GM12865 (cell line): ENCODE measurements at regions not wholly inside any gene's neighbourhood (a gene's known extent, or its start where the extent isn't known, plus 50 kb on each side); places are given as distances from the start of the nearest gene placed in this dataset.

Source experiments
- DNase-seq: peaks from one replicate; pipeline ENCODE4 v3.0.0; 2010; ENCODE audit warnings: low read depth
- H3K4me3 ChIP-seq: 2 replicates; pipeline ENCODE4 v1.5.1; 2011; ENCODE audit warnings: mild to moderate bottlenecking, low read depth, low read length, control low read depth
- TF ChIP-seq, protein P1 (sequence below): IDR thresholded peaks from 2 replicates; pipeline ENCODE4 v1.5.1; 2011; ENCODE audit warnings: low read length, control low read depth, low read depth, inconsistent platforms; ENCODE audit not compliant: insufficient read depth; ENCODE audit errors: missing control alignments

DNA sequence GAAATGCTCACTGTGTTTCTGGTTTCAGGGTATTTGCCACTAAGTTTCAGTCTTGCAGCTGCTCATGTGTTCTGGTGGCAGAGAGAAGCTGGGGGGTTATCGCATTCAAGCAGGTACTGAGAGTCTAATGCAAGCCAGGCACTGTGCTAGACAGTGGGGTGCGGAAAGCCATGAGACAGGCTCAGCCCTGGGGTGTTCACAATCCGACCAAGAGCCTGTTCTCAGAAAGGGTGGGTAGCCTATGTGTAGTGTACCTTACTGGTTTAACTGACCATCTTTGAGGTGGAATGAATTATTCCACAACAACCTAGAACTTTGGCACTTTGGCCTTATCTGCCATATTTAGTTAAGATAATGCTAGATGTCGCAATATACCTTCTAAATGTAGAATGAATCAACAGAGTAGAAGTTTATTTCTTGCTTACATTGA is 55.3 kb upstream of the ROR1 start:
- no peak for DNase-seq
- TF ChIP-seq, protein P1, sequence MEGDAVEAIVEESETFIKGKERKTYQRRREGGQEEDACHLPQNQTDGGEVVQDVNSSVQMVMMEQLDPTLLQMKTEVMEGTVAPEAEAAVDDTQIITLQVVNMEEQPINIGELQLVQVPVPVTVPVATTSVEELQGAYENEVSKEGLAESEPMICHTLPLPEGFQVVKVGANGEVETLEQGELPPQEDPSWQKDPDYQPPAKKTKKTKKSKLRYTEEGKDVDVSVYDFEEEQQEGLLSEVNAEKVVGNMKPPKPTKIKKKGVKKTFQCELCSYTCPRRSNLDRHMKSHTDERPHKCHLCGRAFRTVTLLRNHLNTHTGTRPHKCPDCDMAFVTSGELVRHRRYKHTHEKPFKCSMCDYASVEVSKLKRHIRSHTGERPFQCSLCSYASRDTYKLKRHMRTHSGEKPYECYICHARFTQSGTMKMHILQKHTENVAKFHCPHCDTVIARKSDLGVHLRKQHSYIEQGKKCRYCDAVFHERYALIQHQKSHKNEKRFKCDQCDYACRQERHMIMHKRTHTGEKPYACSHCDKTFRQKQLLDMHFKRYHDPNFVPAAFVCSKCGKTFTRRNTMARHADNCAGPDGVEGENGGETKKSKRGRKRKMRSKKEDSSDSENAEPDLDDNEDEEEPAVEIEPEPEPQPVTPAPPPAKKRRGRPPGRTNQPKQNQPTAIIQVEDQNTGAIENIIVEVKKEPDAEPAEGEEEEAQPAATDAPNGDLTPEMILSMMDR, result no peak
- H3K4me3 ChIP-seq, result no peak overlapping the region

DNA sequence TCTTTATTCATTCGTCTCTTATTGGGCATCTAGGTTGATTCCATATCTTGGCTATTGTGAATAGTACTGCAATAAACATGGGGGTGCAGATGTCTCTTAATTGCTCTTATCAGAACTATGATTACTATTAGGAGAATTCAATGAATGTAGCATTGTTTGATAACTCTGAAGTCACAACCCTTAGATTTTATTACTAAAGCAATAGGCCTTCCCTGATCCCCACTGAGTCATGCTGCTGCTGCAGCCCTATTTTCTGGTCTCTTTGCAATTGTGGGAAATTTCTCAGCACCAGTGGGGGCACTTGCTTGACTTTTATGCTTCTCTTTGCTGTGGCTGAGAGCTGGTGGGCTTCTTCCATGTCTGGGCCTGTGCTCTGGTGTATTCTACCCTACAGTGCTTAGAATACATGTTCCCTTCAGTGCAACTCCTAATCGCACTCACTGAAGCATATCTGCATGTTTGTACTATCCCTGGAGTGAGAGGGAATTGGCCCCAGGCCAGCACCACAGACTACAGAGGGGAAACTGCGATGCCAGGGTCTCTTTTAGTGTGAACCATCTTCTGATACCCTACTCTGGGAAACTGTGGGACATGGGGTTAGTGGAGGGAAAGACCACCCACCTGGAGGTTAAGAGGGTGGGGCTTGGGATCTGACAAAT is 52.2 kb upstream of the ROR1 start:
- H3K4me3 ChIP-seq, result no peak overlapping the region
- DNase-seq, result no peak
- TF ChIP-seq, protein P1, result no peak

DNA sequence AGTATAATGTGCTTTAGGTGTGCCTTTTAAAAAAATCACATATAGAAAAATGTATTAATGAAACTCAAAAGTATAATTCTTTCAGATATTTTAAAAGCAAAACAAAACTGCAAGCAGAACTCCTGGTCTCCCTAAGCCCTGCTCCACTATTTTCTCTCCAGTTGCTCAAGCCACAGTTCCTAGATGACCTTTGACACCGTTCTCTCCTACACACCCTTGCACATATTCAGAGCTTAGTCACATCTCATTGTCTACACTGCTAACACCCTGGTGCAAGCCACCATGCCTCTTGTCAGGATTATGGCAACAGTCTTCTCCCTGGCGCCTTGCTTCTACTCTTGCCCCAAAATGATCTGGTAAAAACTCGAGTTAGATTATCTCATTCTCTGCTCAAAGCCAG is 50.2 kb upstream of the ROR1 start:
- no peak overlapping the region for H3K4me3 ChIP-seq
- TF ChIP-seq, protein P1, result no peak
- no peak for DNase-seq
